Liver (tissue), 7 donors: ENCODE measurements at regions not wholly inside any gene's neighbourhood (a gene's known extent, or its start where the extent isn't known, plus 50 kb on each side); places are given as distances from the start of the nearest gene placed in this dataset.

Experiments used
- DNase-seq: peaks from one replicate; pipeline ENCODE4 v3.0.0-alpha.2; 2017; ENCODE audit warnings: low spot score
- H3K27ac ChIP-seq, 2 donors: one replicate each; pipeline ENCODE4 v1.7.0; 2013; ENCODE audit warnings: inconsistent platforms in 2 of 2, low read length in 2 of 2, control low read depth in 1 of 2, low read depth in 1 of 2, mild to moderate bottlenecking in 1 of 2
- H3K27me3 ChIP-seq, 4 donors: one replicate each; pipeline versions ENCODE4 v1.6.1 to v1.7.0; 2013; ENCODE audit warnings: low read length in 3 of 4, inconsistent platforms in 1 of 4, mild to moderate bottlenecking in 1 of 4, moderate library complexity in 1 of 4; ENCODE audit not compliant: control insufficient read depth in 4 of 4, insufficient read depth in 4 of 4
- H3K36me3 ChIP-seq, 4 donors: one replicate each; pipeline versions ENCODE4 v1.6.1 to v1.7.0; 2013; ENCODE audit warnings: low read length in 3 of 4, mild to moderate bottlenecking in 3 of 4, low read depth in 1 of 4, moderate library complexity in 1 of 4; ENCODE audit not compliant: control insufficient read depth in 4 of 4, insufficient read depth in 3 of 4
- H3K4me1 ChIP-seq, 4 donors: one replicate each; pipeline versions ENCODE4 v1.6.1 to v1.7.0; 2013; ENCODE audit warnings: low read length in 3 of 4, mild to moderate bottlenecking in 3 of 4, moderate library complexity in 1 of 4; ENCODE audit not compliant: control insufficient read depth in 4 of 4, insufficient read depth in 4 of 4
- H3K4me3 ChIP-seq, 3 donors: one replicate each; pipeline versions ENCODE4 v1.6.1 to v1.7.0; 2013; ENCODE audit warnings: low read length in 3 of 3, control low read depth in 1 of 3, low read depth in 1 of 3, mild to moderate bottlenecking in 1 of 3
- H3K9ac ChIP-seq, 2 donors: one replicate each; pipeline ENCODE4 v1.7.0; 2013; ENCODE audit warnings: low read length in 2 of 2, mild to moderate bottlenecking in 2 of 2, moderate library complexity in 2 of 2, control low read depth in 1 of 2, low read depth in 1 of 2
- H3K9me3 ChIP-seq, 4 donors: one replicate each; pipeline versions ENCODE4 v1.6.1 to v1.7.0; 2013; ENCODE audit warnings: low read length in 3 of 4; ENCODE audit not compliant: control insufficient read depth in 4 of 4
- EGR1 ChIP-seq, 2 donors: IDR thresholded peaks; 2 replicates each; pipeline ENCODE4 v1.6.1; 2016 to 2018; ENCODE audit warnings: antibody characterized with exemption in 2 of 2, low read depth in 2 of 2
- FOXA1 ChIP-seq: IDR thresholded peaks from 2 replicates; pipeline ENCODE4 v1.6.1; 2016; ENCODE audit warnings: antibody characterized with exemption
- GABPA ChIP-seq, 2 donors: IDR thresholded peaks in 1 of 2; conservative IDR thresholded peaks in 1 of 2; 2 replicates each; pipeline ENCODE4 v1.6.1; 2016; ENCODE audit warnings: antibody characterized with exemption in 2 of 2, mild to moderate bottlenecking in 1 of 2, moderate library complexity in 1 of 2
- HNF4A ChIP-seq, 2 donors: conservative IDR thresholded peaks; 2 replicates each; pipeline ENCODE4 v1.6.1; 2016; ENCODE audit warnings: antibody characterized with exemption in 2 of 2, mild to moderate bottlenecking in 2 of 2
- RAD21 ChIP-seq, 2 donors: IDR thresholded peaks; 2 replicates each; pipeline ENCODE4 v1.6.1; 2016; ENCODE audit warnings: antibody characterized with exemption in 2 of 2, mild to moderate bottlenecking in 2 of 2
- RXRA ChIP-seq, 2 donors: IDR thresholded peaks; 2 replicates each; pipeline ENCODE4 v1.6.1; 2017 to 2018; ENCODE audit warnings: antibody characterized with exemption in 2 of 2, mild to moderate bottlenecking in 1 of 2
- SP1 ChIP-seq: IDR thresholded peaks from 2 replicates; pipeline ENCODE4 v1.6.1; 2018; ENCODE audit warnings: antibody characterized with exemption, mild to moderate bottlenecking
- TAF1 ChIP-seq: conservative IDR thresholded peaks from 2 replicates; pipeline ENCODE4 v1.6.1; 2016; ENCODE audit warnings: antibody characterized with exemption, mild to moderate bottlenecking
- YY1 ChIP-seq: IDR thresholded peaks from 2 replicates; pipeline ENCODE4 v1.6.1; 2016; ENCODE audit warnings: antibody characterized with exemption, mild to moderate bottlenecking
- WGBS: extraction: QIAGEN DNeasy Blood & Tissue Kit; methylation state at CpG from one replicate; pipeline ENCODE4 v1.1.7; 2013; 5-methylcytosine and 5-hydroxymethylcytosine counted together
- TF ChIP-seq, protein P1 (sequence below): IDR thresholded peaks from 2 replicates; pipeline ENCODE4 v1.6.1; 2016; ENCODE audit warnings: antibody characterized with exemption
- TF ChIP-seq, protein P2 (sequence below): IDR thresholded peaks from 2 replicates; pipeline ENCODE4 v1.6.1; 2016; ENCODE audit warnings: antibody characterized with exemption, mild to moderate bottlenecking
- TF ChIP-seq, protein P3 (sequence below): IDR thresholded peaks from 2 replicates; pipeline ENCODE4 v1.6.1; 2016; ENCODE audit warnings: antibody characterized with exemption
- donor health status: healthy.
- donor health status: healthy.
- donor health status: healthy.
- donor health status: healthy.

DNA sequence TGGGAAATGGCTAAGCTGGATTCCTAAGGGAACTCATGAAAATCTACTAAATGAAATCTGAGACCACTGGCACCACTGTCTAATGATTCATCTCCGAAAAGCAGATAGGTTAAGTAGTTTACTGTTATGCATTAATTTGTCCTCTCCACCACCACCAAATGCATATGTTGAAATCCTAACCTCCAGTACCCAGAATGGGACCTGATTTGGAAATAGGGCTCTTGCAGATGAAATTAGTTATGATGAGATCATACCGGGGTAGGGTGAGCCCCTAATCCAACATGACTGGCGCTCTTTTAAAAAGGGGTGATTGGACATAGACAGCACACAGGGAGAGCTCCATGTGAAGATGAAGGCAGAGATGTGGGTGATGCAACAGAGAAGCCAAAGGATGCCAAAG lies 124.9 kb upstream of the GUCY1A1 start:
- no peaks in the 10 kb centered on the region for H3K36me3 ChIP-seq
- no peaks in the 10 kb centered on the region for H3K4me1 ChIP-seq
- peaks cover 0 to 10% (median 2%) of the 10 kb centered on the region in 4 donors for H3K9me3 ChIP-seq
- H3K4me3 ChIP-seq = no peak overlapping the region
- 94% methylated on average over 3 of the region's 3 CpGs for WGBS
- DNase-seq = no peak
- no peak overlapping the region for H3K27ac ChIP-seq
- H3K27me3 ChIP-seq = no peaks in the 10 kb centered on the region
- no peak overlapping the region for H3K9ac ChIP-seq
- TF ChIP-seq YY1 (no peak), TAF1 (no peak), FOXA1 (no peak), SP1 (no peak), EGR1 (IDR thresholded peaks at IDR 0.05; ENCODE audit: low read depth in 2 of 2) (no peak), GABPA (IDR thresholded peaks at IDR 0.05 in 1 of 2, conservative IDR thresholded peaks at IDR 0.05 in 1 of 2) (no peak), RXRA (IDR thresholded peaks at IDR 0.05) (no peak), RAD21 (IDR thresholded peaks at IDR 0.05) (no peak), HNF4A (conservative IDR thresholded peaks at IDR 0.05) (no peak)
- TF ChIP-seq, protein P1, sequence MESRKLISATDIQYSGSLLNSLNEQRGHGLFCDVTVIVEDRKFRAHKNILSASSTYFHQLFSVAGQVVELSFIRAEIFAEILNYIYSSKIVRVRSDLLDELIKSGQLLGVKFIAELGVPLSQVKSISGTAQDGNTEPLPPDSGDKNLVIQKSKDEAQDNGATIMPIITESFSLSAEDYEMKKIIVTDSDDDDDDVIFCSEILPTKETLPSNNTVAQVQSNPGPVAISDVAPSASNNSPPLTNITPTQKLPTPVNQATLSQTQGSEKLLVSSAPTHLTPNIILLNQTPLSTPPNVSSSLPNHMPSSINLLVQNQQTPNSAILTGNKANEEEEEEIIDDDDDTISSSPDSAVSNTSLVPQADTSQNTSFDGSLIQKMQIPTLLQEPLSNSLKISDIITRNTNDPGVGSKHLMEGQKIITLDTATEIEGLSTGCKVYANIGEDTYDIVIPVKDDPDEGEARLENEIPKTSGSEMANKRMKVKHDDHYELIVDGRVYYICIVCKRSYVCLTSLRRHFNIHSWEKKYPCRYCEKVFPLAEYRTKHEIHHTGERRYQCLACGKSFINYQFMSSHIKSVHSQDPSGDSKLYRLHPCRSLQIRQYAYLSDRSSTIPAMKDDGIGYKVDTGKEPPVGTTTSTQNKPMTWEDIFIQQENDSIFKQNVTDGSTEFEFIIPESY = no peak
- TF ChIP-seq, protein P2, sequence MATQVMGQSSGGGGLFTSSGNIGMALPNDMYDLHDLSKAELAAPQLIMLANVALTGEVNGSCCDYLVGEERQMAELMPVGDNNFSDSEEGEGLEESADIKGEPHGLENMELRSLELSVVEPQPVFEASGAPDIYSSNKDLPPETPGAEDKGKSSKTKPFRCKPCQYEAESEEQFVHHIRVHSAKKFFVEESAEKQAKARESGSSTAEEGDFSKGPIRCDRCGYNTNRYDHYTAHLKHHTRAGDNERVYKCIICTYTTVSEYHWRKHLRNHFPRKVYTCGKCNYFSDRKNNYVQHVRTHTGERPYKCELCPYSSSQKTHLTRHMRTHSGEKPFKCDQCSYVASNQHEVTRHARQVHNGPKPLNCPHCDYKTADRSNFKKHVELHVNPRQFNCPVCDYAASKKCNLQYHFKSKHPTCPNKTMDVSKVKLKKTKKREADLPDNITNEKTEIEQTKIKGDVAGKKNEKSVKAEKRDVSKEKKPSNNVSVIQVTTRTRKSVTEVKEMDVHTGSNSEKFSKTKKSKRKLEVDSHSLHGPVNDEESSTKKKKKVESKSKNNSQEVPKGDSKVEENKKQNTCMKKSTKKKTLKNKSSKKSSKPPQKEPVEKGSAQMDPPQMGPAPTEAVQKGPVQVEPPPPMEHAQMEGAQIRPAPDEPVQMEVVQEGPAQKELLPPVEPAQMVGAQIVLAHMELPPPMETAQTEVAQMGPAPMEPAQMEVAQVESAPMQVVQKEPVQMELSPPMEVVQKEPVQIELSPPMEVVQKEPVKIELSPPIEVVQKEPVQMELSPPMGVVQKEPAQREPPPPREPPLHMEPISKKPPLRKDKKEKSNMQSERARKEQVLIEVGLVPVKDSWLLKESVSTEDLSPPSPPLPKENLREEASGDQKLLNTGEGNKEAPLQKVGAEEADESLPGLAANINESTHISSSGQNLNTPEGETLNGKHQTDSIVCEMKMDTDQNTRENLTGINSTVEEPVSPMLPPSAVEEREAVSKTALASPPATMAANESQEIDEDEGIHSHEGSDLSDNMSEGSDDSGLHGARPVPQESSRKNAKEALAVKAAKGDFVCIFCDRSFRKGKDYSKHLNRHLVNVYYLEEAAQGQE = no peak
- TF ChIP-seq, protein P3, sequence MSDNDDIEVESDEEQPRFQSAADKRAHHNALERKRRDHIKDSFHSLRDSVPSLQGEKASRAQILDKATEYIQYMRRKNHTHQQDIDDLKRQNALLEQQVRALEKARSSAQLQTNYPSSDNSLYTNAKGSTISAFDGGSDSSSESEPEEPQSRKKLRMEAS = no peak

DNA sequence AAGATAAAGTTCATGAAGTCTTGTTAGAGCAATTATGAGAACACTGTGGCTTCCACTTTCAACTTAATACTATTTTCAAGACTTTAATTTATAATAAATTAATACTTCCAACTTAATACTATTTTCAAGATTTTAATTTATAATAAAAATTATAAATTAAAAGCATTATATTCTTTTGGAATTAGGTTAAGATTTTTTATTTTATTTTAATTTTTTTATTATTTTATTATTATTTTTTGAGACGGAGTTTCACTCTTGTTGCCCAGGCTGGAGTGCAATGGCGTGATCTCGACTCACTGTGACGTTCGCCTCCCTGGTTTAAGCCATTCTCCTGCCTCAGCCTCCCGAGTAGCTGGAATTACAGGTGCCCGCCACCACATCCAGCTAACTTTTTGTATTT lies 126.0 kb upstream of the GUCY1A1 start:
- Histone ChIP-seq H3K9ac (no peak overlapping the region), H3K4me1 (no peaks in the 10 kb centered on the region), H3K27me3 (no peaks in the 10 kb centered on the region), H3K36me3 (no peaks in the 10 kb centered on the region), H3K9me3 (peaks cover 0 to 10% (median 2%) of the 10 kb centered on the region in 4 donors), H3K4me3 (no peak overlapping the region), H3K27ac (no peak overlapping the region)
- DNase-seq = no peak
- TF ChIP-seq FOXA1 = no peak
- TF ChIP-seq YY1 = no peak
- TF ChIP-seq, protein P2 = no peak
- TF ChIP-seq, protein P1 = no peak
- WGBS = 94% methylated on average over 7 of the region's 7 CpGs
